ENCODE measurements at regions not wholly inside any gene's neighbourhood (a gene's known extent, or its start where the extent isn't known, plus 50 kb on each side); places are given as distances from the start of the nearest gene placed in this dataset.

DNA sequence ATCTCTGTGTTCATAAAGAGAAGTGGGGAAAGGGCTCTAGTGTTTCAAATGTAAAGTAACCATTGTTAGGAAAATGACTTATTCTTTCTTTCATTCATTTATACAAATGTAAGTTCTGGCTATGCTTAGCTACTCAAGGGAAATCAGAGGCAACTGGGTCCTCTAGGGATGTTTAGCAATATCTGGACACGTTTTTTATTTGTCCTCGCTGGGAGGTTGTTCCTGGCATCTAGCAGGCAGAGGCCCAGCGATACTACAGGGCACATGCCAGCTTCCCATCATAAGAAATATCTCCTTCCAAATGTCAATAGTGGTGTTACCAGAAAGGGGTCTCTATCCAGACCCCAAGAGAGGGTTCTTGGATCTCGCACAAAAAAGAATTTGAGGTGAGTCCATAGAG is 150.0 kb downstream of the VCX3A start:
- DNase-seq (ENCODE audit: extremely low spot score) = no peak
- TF ChIP-seq ARNT (IDR thresholded peaks at IDR 0.05) (no peak), BHLHE40 (IDR thresholded peaks at IDR 0.05; ENCODE audit: borderline replicate concordance) (no peak), ELF4 (IDR thresholded peaks at IDR 0.05) (no peak), HDGF (IDR thresholded peaks at IDR 0.05; ENCODE audit: borderline replicate concordance) (no peak), TARDBP (IDR thresholded peaks at IDR 0.05) (no peak), SP1 (IDR thresholded peaks at IDR 0.05) (no peak), ZNF384 (IDR thresholded peaks at IDR 0.05) (no peak), FOXA1 (IDR thresholded peaks at IDR 0.05) (no peak), SUZ12 (IDR thresholded peaks at IDR 0.05) (no peak), FOXM1 (IDR thresholded peaks at IDR 0.05; ENCODE audit: borderline replicate concordance) (no peak), FOXK2 (IDR thresholded peaks at IDR 0.05) (no peak), L3MBTL2 (conservative IDR thresholded peaks at IDR 0.05) (no peak), LEF1 (IDR thresholded peaks at IDR 0.05; ENCODE audit: borderline replicate concordance) (no peak)
- TF ChIP-seq, protein P1, sequence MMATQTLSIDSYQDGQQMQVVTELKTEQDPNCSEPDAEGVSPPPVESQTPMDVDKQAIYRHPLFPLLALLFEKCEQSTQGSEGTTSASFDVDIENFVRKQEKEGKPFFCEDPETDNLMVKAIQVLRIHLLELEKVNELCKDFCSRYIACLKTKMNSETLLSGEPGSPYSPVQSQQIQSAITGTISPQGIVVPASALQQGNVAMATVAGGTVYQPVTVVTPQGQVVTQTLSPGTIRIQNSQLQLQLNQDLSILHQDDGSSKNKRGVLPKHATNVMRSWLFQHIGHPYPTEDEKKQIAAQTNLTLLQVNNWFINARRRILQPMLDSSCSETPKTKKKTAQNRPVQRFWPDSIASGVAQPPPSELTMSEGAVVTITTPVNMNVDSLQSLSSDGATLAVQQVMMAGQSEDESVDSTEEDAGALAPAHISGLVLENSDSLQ (IDR thresholded peaks at IDR 0.05) = no peak
- POLR2A ChIA-PET = no interaction called here
- CTCF ChIA-PET = no interaction called here

DNA sequence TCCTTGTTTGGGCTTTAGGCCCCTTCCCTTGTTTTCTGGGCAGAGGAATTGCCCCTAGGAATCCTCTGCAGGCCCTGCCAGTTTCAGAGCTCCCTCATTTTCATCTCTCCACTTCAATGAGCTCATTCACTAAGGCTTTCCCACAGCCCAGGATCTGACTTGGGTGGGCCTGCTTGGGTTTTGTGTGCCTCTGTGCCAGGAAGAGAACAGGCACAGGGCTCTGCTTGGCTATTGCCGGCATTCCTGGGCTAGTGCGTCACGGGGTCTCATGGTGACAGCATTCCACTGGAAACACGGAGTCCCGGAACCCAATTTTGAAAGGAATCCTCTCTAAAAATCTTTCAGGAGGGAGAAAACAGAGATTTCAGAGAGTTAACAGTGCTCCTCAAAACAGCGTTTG is 150.5 kb downstream of the VCX3A start:
- ChIA-PET CTCF (no interaction called here), POLR2A (no interaction called here)
- DNase-seq (ENCODE audit: extremely low spot score) = no peak
- TF ChIP-seq NFRKB (IDR thresholded peaks at IDR 0.05) (no peak), L3MBTL2 (conservative IDR thresholded peaks at IDR 0.05) (no peak), TARDBP (IDR thresholded peaks at IDR 0.05) (no peak), FOXK2 (IDR thresholded peaks at IDR 0.05) (no peak), ELF4 (IDR thresholded peaks at IDR 0.05) (no peak), LEF1 (IDR thresholded peaks at IDR 0.05; ENCODE audit: borderline replicate concordance) (no peak), SP1 (IDR thresholded peaks at IDR 0.05) (no peak), FOXM1 (IDR thresholded peaks at IDR 0.05; ENCODE audit: borderline replicate concordance) (no peak), ARNT (IDR thresholded peaks at IDR 0.05) (no peak), SUZ12 (IDR thresholded peaks at IDR 0.05) (no peak), FOXA1 (IDR thresholded peaks at IDR 0.05) (no peak), BHLHE40 (IDR thresholded peaks at IDR 0.05; ENCODE audit: borderline replicate concordance) (no peak), ZNF384 (IDR thresholded peaks at IDR 0.05) (no peak)

DNA sequence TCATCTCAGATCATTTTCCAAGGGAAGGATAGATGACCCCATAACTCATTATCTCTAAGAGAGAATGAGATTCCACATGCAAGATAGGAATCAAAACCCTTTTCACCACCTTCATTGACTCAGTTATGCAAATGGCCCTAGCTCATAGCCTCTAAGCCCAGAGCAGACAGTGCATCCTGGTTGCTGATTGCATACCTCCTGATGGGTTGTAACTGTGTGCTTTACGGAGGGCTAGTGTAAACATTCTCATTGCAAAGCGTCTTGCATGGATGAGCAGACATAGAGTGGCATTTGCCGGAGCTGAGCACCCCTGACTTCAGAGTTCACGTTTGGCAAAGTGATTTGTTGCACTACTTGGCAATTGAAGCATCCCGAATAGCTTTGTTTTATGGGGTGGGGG is 151.0 kb downstream of the VCX3A start:
- no peak for DNase-seq (ENCODE audit: extremely low spot score)
- TF ChIP-seq L3MBTL2 (conservative IDR thresholded peaks at IDR 0.05) (no peak), FOXK2 (IDR thresholded peaks at IDR 0.05) (no peak), FOXA1 (IDR thresholded peaks at IDR 0.05) (no peak), ARNT (IDR thresholded peaks at IDR 0.05) (no peak), SP1 (IDR thresholded peaks at IDR 0.05) (no peak), ELF4 (IDR thresholded peaks at IDR 0.05) (no peak), BHLHE40 (IDR thresholded peaks at IDR 0.05; ENCODE audit: borderline replicate concordance) (no peak)
- TF ChIP-seq, protein P1 (IDR thresholded peaks at IDR 0.05) = no peak
- ChIA-PET POLR2A (no interaction called here), CTCF (no interaction called here)

DNA sequence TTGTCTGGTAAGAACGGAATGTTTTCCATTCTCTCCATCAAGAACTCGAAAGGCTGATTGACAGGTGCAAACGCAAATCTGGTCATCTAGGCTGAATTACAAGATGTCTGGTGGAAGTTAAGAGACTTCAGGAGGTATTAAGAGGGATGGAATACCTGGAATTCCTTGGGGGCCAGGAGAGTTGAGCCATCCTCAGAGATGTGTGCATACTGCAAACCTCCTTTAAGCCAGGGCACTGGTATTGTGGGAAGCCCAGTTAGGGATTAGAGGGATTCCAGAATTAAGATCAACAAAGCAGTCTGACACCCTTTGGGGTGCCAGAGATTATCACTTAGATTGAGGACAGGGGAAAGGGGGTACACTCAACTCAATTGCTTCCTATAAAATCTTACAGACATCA is 151.4 kb downstream of the VCX3A start:
- ChIA-PET POLR2A (no interaction called here), CTCF (no interaction called here)
- TF ChIP-seq FOXK2 (IDR thresholded peaks at IDR 0.05) (no peak), SP1 (IDR thresholded peaks at IDR 0.05) (no peak), NFRKB (IDR thresholded peaks at IDR 0.05) (no peak), HDGF (IDR thresholded peaks at IDR 0.05; ENCODE audit: borderline replicate concordance) (no peak), FOXM1 (IDR thresholded peaks at IDR 0.05; ENCODE audit: borderline replicate concordance) (no peak), FOXA1 (IDR thresholded peaks at IDR 0.05) (no peak), BHLHE40 (IDR thresholded peaks at IDR 0.05; ENCODE audit: borderline replicate concordance) (no peak), CTBP1 (IDR thresholded peaks at IDR 0.05; ENCODE audit: borderline replicate concordance) (no peak), ARNT (IDR thresholded peaks at IDR 0.05) (no peak), LEF1 (IDR thresholded peaks at IDR 0.05; ENCODE audit: borderline replicate concordance) (no peak), TARDBP (IDR thresholded peaks at IDR 0.05) (no peak), SUZ12 (IDR thresholded peaks at IDR 0.05) (no peak), L3MBTL2 (conservative IDR thresholded peaks at IDR 0.05) (no peak), ELF4 (IDR thresholded peaks at IDR 0.05) (no peak)
- TF ChIP-seq, protein P1 (IDR thresholded peaks at IDR 0.05) = no peak
- no peak for DNase-seq (ENCODE audit: extremely low spot score)

DNA sequence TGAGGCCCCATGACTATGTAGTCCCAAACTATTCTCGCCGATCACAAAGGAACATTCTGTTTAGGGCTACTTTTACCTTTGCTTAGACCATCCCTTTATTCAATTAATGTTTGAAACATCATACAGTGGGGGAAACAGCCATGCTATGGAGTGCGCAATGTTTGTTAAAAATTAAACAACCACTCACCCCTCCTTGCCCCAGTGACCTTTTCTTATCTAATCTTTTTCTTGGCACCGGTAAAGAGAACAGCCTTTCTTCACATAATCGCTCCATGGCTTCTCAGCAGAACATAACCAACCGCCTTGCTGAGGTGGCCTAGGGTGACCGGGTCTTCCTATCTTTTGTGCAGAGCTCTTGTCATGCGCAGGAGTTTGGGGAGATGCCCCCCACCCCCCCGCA is 152.6 kb downstream of the VCX3A start:
- no peak for TF ChIP-seq FOXK2 (IDR thresholded peaks at IDR 0.05)
- no peak for TF ChIP-seq FOXM1 (IDR thresholded peaks at IDR 0.05; ENCODE audit: borderline replicate concordance)
- no peak for TF ChIP-seq NFRKB (IDR thresholded peaks at IDR 0.05)
- TF ChIP-seq FOXA1 (IDR thresholded peaks at IDR 0.05) = no peak
- TF ChIP-seq CTBP1 (IDR thresholded peaks at IDR 0.05; ENCODE audit: borderline replicate concordance) = no peak
- no peak for TF ChIP-seq LEF1 (IDR thresholded peaks at IDR 0.05; ENCODE audit: borderline replicate concordance)
- TF ChIP-seq BHLHE40 (IDR thresholded peaks at IDR 0.05; ENCODE audit: borderline replicate concordance) = no peak
- TF ChIP-seq TARDBP (IDR thresholded peaks at IDR 0.05) = no peak
- TF ChIP-seq SP1 (IDR thresholded peaks at IDR 0.05) = no peak
- TF ChIP-seq ARNT (IDR thresholded peaks at IDR 0.05) = no peak
- no peak for TF ChIP-seq SUZ12 (IDR thresholded peaks at IDR 0.05)
- TF ChIP-seq ELF4 (IDR thresholded peaks at IDR 0.05) = no peak
- TF ChIP-seq HDGF (IDR thresholded peaks at IDR 0.05; ENCODE audit: borderline replicate concordance) = no peak
- TF ChIP-seq, protein P1 (IDR thresholded peaks at IDR 0.05) = no peak
- no peak for TF ChIP-seq ZNF384 (IDR thresholded peaks at IDR 0.05)
- no peak for TF ChIP-seq L3MBTL2 (conservative IDR thresholded peaks at IDR 0.05)
- no peak for DNase-seq (ENCODE audit: extremely low spot score)
- ChIA-PET CTCF (no interaction called here), POLR2A (no interaction called here)

All from HEK293T (cell line).